Pancreas (tissue), 10 donors: ENCODE measurements at regions not wholly inside any gene's neighbourhood (a gene's known extent, or its start where the extent isn't known, plus 50 kb on each side); places are given as distances from the start of the nearest gene placed in this dataset.

Experiments
- ATAC-seq, 4 donors: fragments of 200-7000 bp; cut with Tn5 transposase; one replicate each; pipeline versions ENCODE4 v1.8.0 to v1.9.1; 2020; ENCODE audit warnings: mild to moderate bottlenecking in 4 of 4, moderate library complexity in 4 of 4
- DNase-seq, 6 donors: peaks; one replicate each; pipeline ENCODE4 v3.0.0-alpha.2; 2020
- FAIRE-seq: peaks from 2 replicates; lab custom pipeline; 2012; peaks lifted over from hg19 to GRCh38; lab: Jason Lieb, UNC
- H3K27ac ChIP-seq, 4 donors: fragments of 200-600 bp; sonication (generic); 1 replicate in 3 of 4; 2 replicates in 1 of 4; pipeline versions ENCODE4 v1.5.0 to v1.8.0; 2020
- H3K27me3 ChIP-seq, 4 donors: fragments of 200-600 bp; one replicate each; pipeline ENCODE4 v1.8.0; 2021
- H3K36me3 ChIP-seq, 3 donors: fragments of 200-600 bp; sonication (generic) in 1 of 3; one replicate each; pipeline versions ENCODE4 v1.5.0 to v1.8.0; 2020 to 2021
- H3K4me1 ChIP-seq, 3 donors: fragments of 200-600 bp; one replicate each; pipeline ENCODE4 v1.8.0; 2021
- H3K4me3 ChIP-seq, 4 donors: fragments of 200-600 bp; sonication (generic) in 2 of 4; one replicate each; pipeline versions ENCODE4 v1.5.0 to v1.8.0; 2020 to 2021
- H3K9me3 ChIP-seq, 4 donors: fragments of 200-600 bp; one replicate each; pipeline ENCODE4 v1.8.0; 2021
- WGBS, 2 donors: extraction: QIAGEN DNeasy Blood & Tissue Kit; methylation state at CpG; one replicate each; pipeline ENCODE4 v1.1.7; 2013; 5-methylcytosine and 5-hydroxymethylcytosine counted together
- intact Hi-C, 3 donors: fragments of 100-400 bp; cut with DNase I; formaldehyde crosslinking; loops; one replicate each; pipeline versions ENCODE4 v1.11.1 to v1.14.2; 2022
- TF ChIP-seq, protein P1 (sequence below), 4 donors: fragments of 200-600 bp; sonication (generic) in 3 of 4; IDR thresholded peaks; one replicate each; pipeline versions ENCODE4 v1.5.0 to v1.8.0; 2021; ENCODE audit warnings: antibody characterized with exemption in 4 of 4
- donor health status: healthy with polysubstance abuse.
- donor health status: DM: no; HTN: no; CAD: no; lungs with moderate emphysema.
- donor health status: DM: no; HTN: no; CAD: no.
- donor health status: control.
- donor health status: control.
- donor health status: Bipolar disorder and iron deficiency.
- donor health status: DM: yes; HTN: yes; CAD: no.
- donor health status: DM: no; HTN: no; CAD: no.
- donor health status: DM: no; HTN: no; CAD: no.
- donor health status: DM: yes; HTN: yes; CAD: no.

- TF ChIP-seq, protein P1, sequence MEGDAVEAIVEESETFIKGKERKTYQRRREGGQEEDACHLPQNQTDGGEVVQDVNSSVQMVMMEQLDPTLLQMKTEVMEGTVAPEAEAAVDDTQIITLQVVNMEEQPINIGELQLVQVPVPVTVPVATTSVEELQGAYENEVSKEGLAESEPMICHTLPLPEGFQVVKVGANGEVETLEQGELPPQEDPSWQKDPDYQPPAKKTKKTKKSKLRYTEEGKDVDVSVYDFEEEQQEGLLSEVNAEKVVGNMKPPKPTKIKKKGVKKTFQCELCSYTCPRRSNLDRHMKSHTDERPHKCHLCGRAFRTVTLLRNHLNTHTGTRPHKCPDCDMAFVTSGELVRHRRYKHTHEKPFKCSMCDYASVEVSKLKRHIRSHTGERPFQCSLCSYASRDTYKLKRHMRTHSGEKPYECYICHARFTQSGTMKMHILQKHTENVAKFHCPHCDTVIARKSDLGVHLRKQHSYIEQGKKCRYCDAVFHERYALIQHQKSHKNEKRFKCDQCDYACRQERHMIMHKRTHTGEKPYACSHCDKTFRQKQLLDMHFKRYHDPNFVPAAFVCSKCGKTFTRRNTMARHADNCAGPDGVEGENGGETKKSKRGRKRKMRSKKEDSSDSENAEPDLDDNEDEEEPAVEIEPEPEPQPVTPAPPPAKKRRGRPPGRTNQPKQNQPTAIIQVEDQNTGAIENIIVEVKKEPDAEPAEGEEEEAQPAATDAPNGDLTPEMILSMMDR (IDR thresholded peaks at IDR 0.05), result no peak
- FAIRE-seq (no peak), ATAC-seq (no peak), DNase-seq (no peak)
- Histone ChIP-seq H3K27ac (no peak overlapping the region), H3K4me3 (no peak overlapping the region), H3K9me3 (no peaks in the 10 kb centered on the region), H3K4me1 (no peaks in the 10 kb centered on the region), H3K36me3 (no peaks in the 10 kb centered on the region), H3K27me3 (no peaks in the 10 kb centered on the region)
- intact Hi-C loops, result no loop called here
- 48 to 68% methylated on average over 3 of the region's 3 CpGs for WGBS, 2 donors
Measured at GRCh38 chr13:78015782-78016181, 97.2 kb upstream of the EDNRB start.

DNA sequence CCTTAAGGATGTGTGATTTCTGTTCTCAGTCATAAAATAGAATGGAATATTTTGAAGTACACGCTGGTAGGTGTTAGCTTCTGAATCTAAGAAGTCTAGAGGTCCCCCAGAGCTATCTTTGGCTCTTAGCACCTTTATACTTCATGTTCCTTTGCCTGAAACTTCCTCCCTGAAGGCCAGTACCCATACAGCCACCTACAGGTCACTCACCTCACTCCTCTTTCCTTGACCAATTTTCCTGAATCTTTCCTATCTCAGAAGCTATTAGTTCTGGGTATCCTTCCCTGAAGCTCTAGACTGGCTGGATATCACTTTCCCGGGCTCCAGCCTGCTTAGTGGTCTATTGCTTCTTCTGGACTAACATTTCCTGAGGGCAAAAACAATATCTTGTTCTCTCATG, 93.4 kb upstream of the EDNRB start:
- Histone ChIP-seq H3K27ac (no peak overlapping the region), H3K4me3 (no peak overlapping the region), H3K9me3 (no peaks in the 10 kb centered on the region), H3K36me3 (no peaks in the 10 kb centered on the region), H3K27me3 (no peaks in the 10 kb centered on the region), H3K4me1 (no peaks in the 10 kb centered on the region)
- ATAC-seq, result no peak
- FAIRE-seq, result no peak
- intact Hi-C loops, result no loop called here
- DNase-seq, result no peak
- 45 to 54% methylated on average over 2 of the region's 2 CpGs for WGBS, 2 donors
- TF ChIP-seq, protein P1 (IDR thresholded peaks at IDR 0.05), result no peak

GRCh38 chr13:78004821-78005220, 86.2 kb upstream of the EDNRB start:
- no peak for FAIRE-seq

GRCh38 chr13:77999746-78000145, 81.1 kb upstream of the EDNRB start:
- ATAC-seq, result no peak
- DNase-seq, result no peak
- Histone ChIP-seq H3K36me3 (no peaks in the 10 kb centered on the region), H3K4me1 (no peaks in the 10 kb centered on the region), H3K27ac (no peak overlapping the region), H3K4me3 (no peak overlapping the region), H3K27me3 (no peaks in the 10 kb centered on the region), H3K9me3 (no peaks in the 10 kb centered on the region)
- FAIRE-seq, result no peak
- intact Hi-C loops, result no loop called here
- TF ChIP-seq, protein P1 (IDR thresholded peaks at IDR 0.05), result no peak

More at GRCh38 chr13:78004821-78005220, 86.2 kb upstream of the EDNRB start:
- intact Hi-C loops, result no loop called here
- H3K27ac ChIP-seq, result no peak overlapping the region
- no peak overlapping the region for H3K4me3 ChIP-seq
- H3K4me1 ChIP-seq, result no peaks in the 10 kb centered on the region
- WGBS, 2 donors, result 47 to 54% methylated on average over 2 of the region's 2 CpGs
- H3K36me3 ChIP-seq, result no peaks in the 10 kb centered on the region
- ATAC-seq (no peak), DNase-seq (no peak)
- TF ChIP-seq, protein P1 (IDR thresholded peaks at IDR 0.05), result no peak
- no peaks in the 10 kb centered on the region for H3K9me3 ChIP-seq
- H3K27me3 ChIP-seq, result no peaks in the 10 kb centered on the region

- FAIRE-seq, result no peak
- intact Hi-C loops, result no loop called here
- no peak for DNase-seq
- ATAC-seq, result no peak
- Histone ChIP-seq H3K27me3 (no peaks in the 10 kb centered on the region), H3K27ac (no peak overlapping the region), H3K4me1 (no peaks in the 10 kb centered on the region), H3K4me3 (no peak overlapping the region), H3K36me3 (no peaks in the 10 kb centered on the region), H3K9me3 (no peaks in the 10 kb centered on the region)
- TF ChIP-seq, protein P1 (IDR thresholded peaks at IDR 0.05), result no peak
- WGBS, 2 donors, result 53 to 61% methylated on average over 3 of the region's 3 CpGs
Measured at GRCh38 chr13:77994166-77994565, 75.5 kb upstream of the EDNRB start.
